ENCODE measurements at regions not wholly inside any gene's neighbourhood (a gene's known extent, or its start where the extent isn't known, plus 50 kb on each side); places are given as distances from the start of the nearest gene placed in this dataset.

- DNase-seq = no peak
Observed at GRCh38 chr11:70834984-70835560, 417.3 kb downstream of the SHANK2 start.

- no peak for DNase-seq
Observed at GRCh38 chr11:70836071-70836470, 416.3 kb downstream of the SHANK2 start.

GRCh38 chr11:70838198-70838597 is 414.2 kb downstream of the SHANK2 start:
- DNase-seq = no peak

GRCh38 chr11:70839851-70840250 is 412.5 kb downstream of the SHANK2 start:
- DNase-seq = no peak

- no peak for DNase-seq
Observed at GRCh38 chr11:70841264-70841663, 411.1 kb downstream of the SHANK2 start.

- no peak for DNase-seq
Observed at GRCh38 chr11:70842256-70842655, 410.1 kb downstream of the SHANK2 start.

- DNase-seq = no peak
Observed at GRCh38 chr11:70842701-70843100, 409.7 kb downstream of the SHANK2 start.

GRCh38 chr11:70843906-70844305 is 408.5 kb downstream of the SHANK2 start:
- DNase-seq = no peak

GRCh38 chr11:70844387-70844786 is 408.0 kb downstream of the SHANK2 start:
- DNase-seq = no peak

GRCh38 chr11:70845591-70846041 is 406.8 kb downstream of the SHANK2 start:
- no peak for DNase-seq

- no peak for DNase-seq
Observed at GRCh38 chr11:70846781-70847655, 405.4 kb downstream of the SHANK2 start.

GRCh38 chr11:70848243-70848750 is 404.1 kb downstream of the SHANK2 start:
- DNase-seq = no peak

- DNase-seq = no peak
Observed at GRCh38 chr11:70849031-70849430, 403.3 kb downstream of the SHANK2 start.

GRCh38 chr11:70851308-70851707 is 401.1 kb downstream of the SHANK2 start:
- no peak for DNase-seq

GRCh38 chr11:70851907-70852306 is 400.5 kb downstream of the SHANK2 start:
- DNase-seq = no peak

GRCh38 chr11:70853068-70853769 is 399.2 kb downstream of the SHANK2 start:
- DNase-seq = no peak

GRCh38 chr11:70853770-70854108 is 398.6 kb downstream of the SHANK2 start:
- DNase-seq = no peak

- no peak for DNase-seq
Observed at GRCh38 chr11:70854201-70854600, 398.2 kb downstream of the SHANK2 start.

- peak; percentile 92 for DNase-seq
Observed at GRCh38 chr11:70854901-70855556, 397.3 kb downstream of the SHANK2 start.

- no peak for DNase-seq
Observed at GRCh38 chr11:70857894-70858293, 394.5 kb downstream of the SHANK2 start.

GRCh38 chr11:70859180-70859579 is 393.2 kb downstream of the SHANK2 start:
- no peak for DNase-seq

GRCh38 chr11:70860888-70861287 is 391.5 kb downstream of the SHANK2 start:
- peak; percentile 27 for DNase-seq

- peak; percentile 74 for DNase-seq
Observed at GRCh38 chr11:70861559-70861958, 390.8 kb downstream of the SHANK2 start.

Data from COR-L47 (cell line).